Keratinocyte (primary cell): ENCODE measurements at regions not wholly inside any gene's neighbourhood (a gene's known extent, or its start where the extent isn't known, plus 50 kb on each side); places are given as distances from the start of the nearest gene placed in this dataset.

Source experiments
- DNase-seq: peaks from one replicate; pipeline ENCODE4 v3.0.0-alpha.2; 2011; ENCODE audit warnings: low read depth, missing footprints, low spot score
- FAIRE-seq: peaks from 2 replicates; lab custom pipeline; 2011; peaks lifted over from hg19 to GRCh38; lab: Jason Lieb, UNC
- H2AFZ ChIP-seq: 2 replicates; pipeline ENCODE4 v1.6.0; 2012; ENCODE audit warnings: low read length, control low read depth, inconsistent platforms; ENCODE audit not compliant: control insufficient read depth
- H3K27ac ChIP-seq: 2 replicates; pipeline ENCODE4 v1.5.1; 2011; ENCODE audit warnings: low read length; ENCODE audit not compliant: control insufficient read depth, insufficient read depth
- H3K27me3 ChIP-seq: 3 replicates; pipeline ENCODE4 v1.6.0; 2011; ENCODE audit warnings: low read length; ENCODE audit not compliant: control insufficient read depth, insufficient read depth; ENCODE audit errors: extremely low read depth
- H3K36me3 ChIP-seq, 2 experiments: 2 replicates in 1 of 2; 3 replicates in 1 of 2; pipeline ENCODE4 v1.5.1; 2011; ENCODE audit warnings: low read length in 2 of 2, mild to moderate bottlenecking in 1 of 2; ENCODE audit not compliant: control insufficient read depth in 2 of 2, insufficient read depth in 2 of 2; ENCODE audit errors: extremely low read depth in 1 of 2
- H3K4me1 ChIP-seq: 3 replicates; pipeline ENCODE4 v1.5.1; 2011; ENCODE audit warnings: low read length; ENCODE audit not compliant: control insufficient read depth, insufficient read depth; ENCODE audit errors: extremely low read depth
- H3K4me2 ChIP-seq: 3 replicates; pipeline ENCODE4 v1.6.0; 2011; ENCODE audit warnings: low read depth, low read length; ENCODE audit not compliant: control insufficient read depth, insufficient read depth; ENCODE audit errors: extremely low read depth
- H3K4me3 ChIP-seq, 3 experiments: fragments of 200-600 bp in 1 of 3; sonication (generic) in 1 of 3; 2 replicates in 2 of 3; 3 replicates in 1 of 3; pipeline ENCODE4 v1.5.1; 2011 to 2016; ENCODE audit warnings: low read length in 3 of 3, mild to moderate bottlenecking in 3 of 3, control low read depth in 2 of 3, inconsistent platforms in 1 of 3, low read depth in 1 of 3, mixed read lengths in 1 of 3, mixed run types in 1 of 3, moderate library complexity in 1 of 3; ENCODE audit not compliant: control insufficient read depth in 2 of 3, insufficient read depth in 2 of 3; ENCODE audit errors: extremely low read depth in 1 of 3
- H3K79me2 ChIP-seq: 2 replicates; pipeline ENCODE4 v1.6.0; 2012; ENCODE audit warnings: low read length; ENCODE audit not compliant: control insufficient read depth, insufficient read depth
- H3K9ac ChIP-seq: 3 replicates; pipeline ENCODE4 v1.6.0; 2011; ENCODE audit warnings: low read length; ENCODE audit not compliant: control insufficient read depth, insufficient read depth; ENCODE audit errors: extremely low read depth
- H3K9me1 ChIP-seq: 3 replicates; pipeline ENCODE4 v1.6.0; 2011; ENCODE audit warnings: low read length; ENCODE audit not compliant: control insufficient read depth, insufficient read depth; ENCODE audit errors: extremely low read depth
- H3K9me3 ChIP-seq: 2 replicates; pipeline ENCODE4 v1.5.1; 2012; ENCODE audit warnings: low read depth, low read length; ENCODE audit not compliant: control insufficient read depth
- H4K20me1 ChIP-seq: 3 replicates; pipeline ENCODE4 v1.6.0; 2011; ENCODE audit warnings: low read length; ENCODE audit not compliant: control insufficient read depth, insufficient read depth; ENCODE audit errors: extremely low read depth
- CTCF ChIP-seq, 3 experiments: IDR thresholded peaks in 1 of 3; conservative IDR thresholded peaks in 1 of 3; optimal IDR thresholded peaks in 1 of 3; 2 replicates in 2 of 3; 3 replicates in 1 of 3; pipeline versions ENCODE3 to v1.5.1; 2011; ENCODE audit warnings: low read length in 3 of 3, mild to moderate bottlenecking in 3 of 3, moderate library complexity in 2 of 3, control low read depth in 1 of 3, inconsistent platforms in 1 of 3; ENCODE audit not compliant: insufficient read depth in 2 of 3; ENCODE audit errors: extremely low read depth in 1 of 3
- EZH2 ChIP-seq: IDR thresholded peaks from one replicate; pipeline ENCODE4 v1.6.1; 2012; ENCODE audit warnings: inconsistent platforms, mild to moderate bottlenecking, low read length, moderate library complexity
- dilution Hi-C: fragments of 300-500 bp; cut with MboI; formaldehyde crosslinking; loops from one replicate; pipeline ENCODE4 v1.7.0; 2020; ENCODE audit warnings: low sequenced_read_pairs; ENCODE audit not compliant: extremely low pct_ligation_motif_present

GRCh38 chr4:36677112-36677511 lies 395.7 kb downstream of the DTHD1 start:
- no peaks in the 10 kb centered on the region for H3K27me3 ChIP-seq
- no peak overlapping the region for H2AFZ ChIP-seq
- H4K20me1 ChIP-seq: no peaks in the 10 kb centered on the region
- H3K79me2 ChIP-seq: no peaks in the 10 kb centered on the region
- H3K9ac ChIP-seq: no peak overlapping the region
- H3K4me2 ChIP-seq: no peak overlapping the region
- peaks cover 17% of the 10 kb centered on the region for H3K4me1 ChIP-seq
- H3K9me3 ChIP-seq: no peaks in the 10 kb centered on the region
- FAIRE-seq: no peak
- no peak overlapping the region for H3K4me3 ChIP-seq
- H3K27ac ChIP-seq: no peak overlapping the region
- no peak for DNase-seq
- dilution Hi-C loops: no loop called here
- H3K36me3 ChIP-seq: no peaks in the 10 kb centered on the region
- TF ChIP-seq EZH2 (no peak), CTCF (optimal IDR thresholded peaks at IDR 0.05 in 1 of 3, IDR thresholded peaks at IDR 0.05 in 1 of 3, conservative IDR thresholded peaks at IDR 0.05 in 1 of 3; ENCODE audit: extremely low read depth in 1 of 3, insufficient read depth in 2 of 3, low read length in 3 of 3) (no peak)
- no peaks in the 10 kb centered on the region for H3K9me1 ChIP-seq

- no peak for FAIRE-seq
- Histone ChIP-seq H3K36me3 (no peaks in the 10 kb centered on the region), H3K27me3 (no peaks in the 10 kb centered on the region), H3K4me2 (no peak overlapping the region), H3K9me3 (no peaks in the 10 kb centered on the region), H2AFZ (no peak overlapping the region), H3K79me2 (no peaks in the 10 kb centered on the region), H4K20me1 (no peaks in the 10 kb centered on the region), H3K4me1 (peaks cover 17% of the 10 kb centered on the region), H3K9ac (no peak overlapping the region), H3K9me1 (no peaks in the 10 kb centered on the region), H3K27ac (no peak overlapping the region), H3K4me3 (no peak overlapping the region)
- dilution Hi-C loops: no loop called here
- no peak for TF ChIP-seq CTCF (optimal IDR thresholded peaks at IDR 0.05 in 1 of 3, IDR thresholded peaks at IDR 0.05 in 1 of 3, conservative IDR thresholded peaks at IDR 0.05 in 1 of 3; ENCODE audit: extremely low read depth in 1 of 3, insufficient read depth in 2 of 3, low read length in 3 of 3)
- TF ChIP-seq EZH2: no peak
- DNase-seq: no peak
These were observed 396.5 kb downstream of the DTHD1 start for GRCh38 chr4:36677874-36678273.
